ENCODE measurements at regions not wholly inside any gene's neighbourhood (a gene's known extent, or its start where the extent isn't known, plus 50 kb on each side); places are given as distances from the start of the nearest gene placed in this dataset.

GRCh38 chr10:33674491-33674890, 340.0 kb upstream of the NRP1 start:
- TF ChIP-seq CTCF (IDR thresholded peaks at IDR 0.05; ENCODE audit: low read depth, low read length, missing control alignments) = no peak
- no peak for DNase-seq (ENCODE audit: low read depth)
- in situ Hi-C loops (cut with HindIII; ENCODE audit: low sequenced_read_pairs) = no loop called here

GRCh38 chr10:33673839-33674415, 339.5 kb upstream of the NRP1 start:
- no peak for DNase-seq (ENCODE audit: low read depth)
- no peak for TF ChIP-seq CTCF (IDR thresholded peaks at IDR 0.05; ENCODE audit: low read depth, low read length, missing control alignments)
- no peak overlapping the region for H3K4me3 ChIP-seq (ENCODE audit: low read depth, low read length)
- in situ Hi-C loops (cut with HindIII; ENCODE audit: low sequenced_read_pairs) = no loop called here

More at GRCh38 chr10:33674491-33674890, 340.0 kb upstream of the NRP1 start:
- no peak overlapping the region for H3K4me3 ChIP-seq (ENCODE audit: low read depth, low read length)

GRCh38 chr10:33669904-33670303, 335.4 kb upstream of the NRP1 start:
- no peak for DNase-seq (ENCODE audit: low read depth)
- H3K4me3 ChIP-seq (ENCODE audit: low read depth, low read length) = no peak overlapping the region
- no peak for TF ChIP-seq CTCF (IDR thresholded peaks at IDR 0.05; ENCODE audit: low read depth, low read length, missing control alignments)
- in situ Hi-C loops (cut with HindIII; ENCODE audit: low sequenced_read_pairs) = no loop called here

- no peak overlapping the region for H3K4me3 ChIP-seq (ENCODE audit: low read depth, low read length)
- no peak for DNase-seq (ENCODE audit: low read depth)
- no peak for TF ChIP-seq CTCF (IDR thresholded peaks at IDR 0.05; ENCODE audit: low read depth, low read length, missing control alignments)
- in situ Hi-C loops (cut with HindIII; ENCODE audit: low sequenced_read_pairs) = no loop called here
Observed at GRCh38 chr10:33666686-33667480, 332.4 kb upstream of the NRP1 start.

GRCh38 chr10:33665501-33665900, 331.0 kb upstream of the NRP1 start:
- in situ Hi-C loops (cut with HindIII; ENCODE audit: low sequenced_read_pairs) = no loop called here
- TF ChIP-seq CTCF (IDR thresholded peaks at IDR 0.05; ENCODE audit: low read depth, low read length, missing control alignments) = no peak
- no peak for DNase-seq (ENCODE audit: low read depth)
- no peak overlapping the region for H3K4me3 ChIP-seq (ENCODE audit: low read depth, low read length)

- in situ Hi-C loops (cut with HindIII; ENCODE audit: low sequenced_read_pairs) = no loop called here
- no peak for DNase-seq (ENCODE audit: low read depth)
- no peak for TF ChIP-seq CTCF (IDR thresholded peaks at IDR 0.05; ENCODE audit: low read depth, low read length, missing control alignments)
- no peak overlapping the region for H3K4me3 ChIP-seq (ENCODE audit: low read depth, low read length)
Observed at GRCh38 chr10:33664070-33664469, 329.6 kb upstream of the NRP1 start.

All from astrocyte of the cerebellum (primary cell).